ENCODE measurements at regions not wholly inside any gene's neighbourhood (a gene's known extent, or its start where the extent isn't known, plus 50 kb on each side); places are given as distances from the start of the nearest gene placed in this dataset.

DNA sequence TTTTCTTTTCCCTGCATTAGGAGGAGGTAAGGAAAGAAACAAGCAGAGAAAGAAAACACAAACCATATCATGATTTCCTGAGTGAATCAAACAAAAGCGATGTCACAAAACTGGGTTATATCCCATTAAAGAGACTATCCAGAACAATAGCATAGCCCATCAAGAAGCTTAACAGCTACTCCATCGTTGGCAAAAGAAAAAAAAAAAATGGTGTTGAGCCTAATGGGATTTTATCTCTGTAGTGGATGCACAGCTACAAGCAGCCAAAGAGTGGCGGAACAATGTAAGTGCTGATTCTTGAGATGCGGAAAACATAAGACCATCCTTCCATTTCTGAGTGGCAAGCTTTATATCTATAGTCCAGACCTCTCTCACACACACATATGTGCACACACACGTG is 106.2 kb upstream of the NRSN1 start:
- DNase-seq (ENCODE audit: low spot score) = no peak

DNA sequence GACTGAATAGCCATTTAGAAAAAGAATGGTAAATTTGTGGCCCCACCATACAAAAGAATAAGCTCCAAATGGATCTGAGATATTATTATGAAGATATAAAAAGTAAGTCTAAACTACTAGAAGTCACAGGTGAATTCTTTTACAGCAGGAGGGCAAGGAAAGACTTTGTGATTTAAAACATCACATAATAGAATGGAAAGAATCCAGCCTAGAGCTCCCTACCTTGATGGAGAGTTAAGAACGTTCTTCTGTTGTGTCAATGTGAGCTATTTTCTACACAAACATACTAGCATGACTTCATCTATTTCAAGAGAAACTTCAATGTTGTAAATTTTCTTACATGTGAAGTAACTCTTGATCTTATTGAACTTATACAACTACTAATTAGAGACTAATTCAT is 100.0 kb upstream of the NRSN1 start:
- no peak for DNase-seq (ENCODE audit: low spot score)

DNA sequence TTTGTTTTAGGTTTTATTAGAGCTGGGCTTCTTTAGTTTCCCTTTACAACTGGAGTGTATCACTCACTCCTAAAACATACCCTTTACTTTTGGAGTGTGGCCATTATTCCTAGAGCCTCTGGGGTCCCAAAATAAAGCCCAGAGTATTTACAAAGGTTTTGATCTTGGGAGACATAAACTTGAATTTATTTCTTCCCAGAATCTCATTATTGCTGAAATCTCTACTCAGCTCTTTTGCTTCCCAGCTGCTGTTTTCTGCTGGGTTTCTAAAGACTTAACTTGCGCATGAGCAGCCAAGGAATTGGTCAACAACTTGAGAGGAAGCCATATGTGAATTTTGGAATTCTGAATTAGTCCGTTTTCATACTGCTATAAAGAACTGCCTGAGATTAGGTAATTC is 94.5 kb upstream of the NRSN1 start:
- no peak for DNase-seq (ENCODE audit: low spot score)

DNA sequence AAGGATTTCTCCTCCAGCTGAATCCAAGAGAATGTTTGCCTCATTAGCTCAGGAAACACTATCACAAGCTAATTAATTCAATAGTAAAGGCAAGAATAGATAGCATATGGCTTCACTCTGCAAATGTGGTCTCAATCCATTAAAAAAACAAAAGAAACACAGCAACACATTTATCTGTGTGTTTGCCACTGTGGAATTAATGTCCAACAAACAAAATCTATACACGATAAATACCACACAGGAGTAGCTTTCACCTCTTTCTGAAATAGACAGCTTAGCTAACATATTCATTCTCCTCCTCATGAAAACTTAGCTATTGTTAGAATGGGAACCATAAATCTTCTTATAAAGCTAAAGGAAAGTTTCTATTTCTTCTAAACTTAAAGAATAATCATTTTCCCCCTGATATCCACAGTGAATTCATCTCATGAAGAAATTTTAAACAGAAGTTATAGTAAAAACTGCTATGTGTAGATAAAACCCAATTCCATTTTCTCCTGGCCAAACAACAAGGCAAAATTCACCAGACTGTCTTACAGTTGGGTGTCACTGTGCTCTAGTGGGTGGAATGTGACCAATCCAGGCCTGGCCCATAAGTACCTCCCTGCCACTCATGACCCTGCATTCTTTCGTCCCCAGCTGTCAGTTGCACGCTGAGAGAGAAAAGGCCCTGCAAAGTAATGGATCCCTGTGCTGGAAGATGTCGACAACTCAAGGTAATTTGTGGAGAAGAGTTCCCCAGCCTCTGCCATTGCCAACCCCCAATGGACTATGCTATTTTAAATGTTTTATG is 92.9 kb upstream of the NRSN1 start:
- DNase-seq (ENCODE audit: low spot score) = no peak

DNA sequence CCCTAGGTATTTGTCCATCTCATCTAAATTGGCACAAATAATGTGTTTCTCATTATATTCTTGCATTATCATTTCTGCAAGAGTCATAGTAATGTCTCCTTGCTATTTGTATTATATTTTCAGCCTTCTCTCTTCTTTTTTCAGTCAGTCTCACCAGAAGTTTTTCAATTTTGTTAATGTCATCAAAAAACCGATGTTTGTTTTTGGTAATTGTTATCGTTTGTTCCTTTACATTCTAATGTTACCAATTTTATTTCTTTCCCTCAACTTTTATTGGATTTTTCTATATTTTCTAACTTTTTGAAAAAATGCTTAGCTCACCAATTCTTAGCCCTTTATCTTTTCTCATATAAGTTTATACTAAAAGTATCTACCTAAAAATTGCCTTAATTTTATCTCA is 82.2 kb upstream of the NRSN1 start:
- no peak for DNase-seq (ENCODE audit: low spot score)

DNA sequence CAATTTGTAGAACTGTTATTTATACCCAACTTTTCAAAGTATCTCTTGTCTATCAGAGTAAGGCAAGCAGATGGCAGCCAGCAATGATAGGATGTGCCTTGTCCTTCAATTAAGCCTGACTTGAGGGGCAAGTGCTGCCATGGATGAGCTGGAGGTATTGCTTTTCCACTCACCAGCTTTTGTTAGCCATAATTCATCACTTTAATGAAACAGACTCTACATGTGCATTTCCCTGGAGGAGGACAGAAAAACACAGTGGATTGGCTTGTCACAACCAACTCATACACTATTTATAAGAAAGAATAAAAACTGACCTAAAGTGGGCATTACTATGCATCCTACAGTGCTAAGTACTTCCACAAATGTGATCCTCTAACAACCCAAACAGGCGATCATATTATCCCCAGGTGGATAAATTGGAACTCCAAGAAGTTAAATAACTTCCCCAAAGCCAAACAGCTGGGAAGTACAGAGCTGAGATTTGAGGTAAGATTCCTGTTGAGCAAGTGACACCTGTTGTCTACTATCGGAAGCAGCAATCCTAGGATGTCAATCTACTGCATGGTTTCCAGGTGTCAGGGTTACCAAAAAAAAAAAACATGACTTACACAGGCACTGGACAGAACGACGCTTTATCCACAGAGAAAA is 73.9 kb upstream of the NRSN1 start:
- no peak for DNase-seq (ENCODE audit: low spot score)

DNA sequence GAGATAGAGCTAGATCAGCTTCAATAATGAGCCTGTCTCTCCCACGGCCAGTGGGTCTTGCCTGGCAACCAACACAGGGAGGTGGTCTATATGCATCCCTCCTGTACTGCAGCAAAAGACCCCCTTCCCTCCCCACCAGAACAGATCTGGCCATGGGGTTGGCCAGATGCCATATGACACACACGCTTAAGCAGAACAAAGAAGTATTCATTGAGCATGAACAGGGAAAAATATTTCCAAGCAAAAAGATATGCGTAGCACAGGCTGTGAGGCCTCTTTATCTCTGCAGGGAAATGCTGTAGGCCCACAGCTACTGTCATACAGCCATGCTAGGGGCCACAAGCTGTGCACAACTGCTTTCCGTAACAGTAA is 73.4 kb upstream of the NRSN1 start:
- DNase-seq (ENCODE audit: low spot score) = no peak

DNA sequence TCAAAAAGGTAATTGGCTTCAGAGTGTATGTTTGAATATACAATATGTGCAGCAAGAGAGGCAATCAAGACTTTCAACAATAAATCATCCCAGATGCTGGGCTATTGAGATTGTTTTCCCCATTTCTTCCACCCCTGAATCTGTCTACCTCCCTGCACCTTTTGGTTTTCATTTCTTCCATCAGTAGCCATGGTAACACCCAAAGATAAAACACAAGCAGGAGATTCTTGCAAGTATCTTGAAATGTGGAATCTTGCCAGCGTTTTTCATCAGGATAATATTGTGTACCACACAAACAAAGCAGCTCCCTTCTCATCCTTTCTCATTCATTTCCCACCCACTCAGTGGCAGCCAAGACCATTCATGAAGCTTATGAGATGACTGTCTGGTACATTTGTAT is 73.0 kb upstream of the NRSN1 start:
- DNase-seq (ENCODE audit: low spot score) = no peak

DNA sequence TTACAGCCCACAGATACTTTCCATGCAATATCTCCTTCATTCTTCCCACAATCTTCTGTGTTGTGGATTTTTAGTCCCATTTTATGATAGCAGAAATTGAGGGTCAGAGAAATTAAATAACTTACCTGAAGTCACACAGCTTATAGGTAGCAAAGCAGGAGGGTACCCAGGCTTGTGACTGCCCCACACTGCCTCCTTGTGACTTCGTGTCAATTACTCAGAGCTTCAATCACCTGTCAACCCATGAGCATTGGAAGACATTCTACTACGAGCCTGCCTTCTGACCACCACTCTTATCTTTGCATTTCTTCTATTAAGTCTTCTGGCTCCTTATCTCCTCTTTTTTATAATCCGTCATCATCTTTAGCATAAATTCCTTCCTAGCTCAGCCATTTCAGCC is 71.6 kb upstream of the NRSN1 start:
- no peak for DNase-seq (ENCODE audit: low spot score)

DNA sequence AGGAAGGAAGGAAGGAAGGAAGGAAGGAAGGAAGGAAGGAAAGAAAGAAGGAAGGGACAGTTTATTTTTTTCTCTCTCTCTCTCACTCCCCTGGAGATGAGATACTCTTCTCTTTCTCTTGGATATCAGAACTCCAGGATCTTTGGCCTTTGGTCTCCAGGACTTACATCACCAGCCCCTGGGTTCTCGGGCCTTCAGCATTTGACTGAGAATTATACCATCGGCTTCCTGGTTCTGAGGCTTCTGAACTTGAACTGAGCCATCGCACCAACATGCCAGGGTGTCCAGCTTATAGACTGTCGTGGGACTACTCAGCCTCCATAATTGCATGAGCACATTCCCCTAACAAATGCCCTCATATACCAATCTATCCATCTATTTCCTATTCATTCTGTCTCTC is 69.4 kb upstream of the NRSN1 start:
- no peak for DNase-seq (ENCODE audit: low spot score)

DNA sequence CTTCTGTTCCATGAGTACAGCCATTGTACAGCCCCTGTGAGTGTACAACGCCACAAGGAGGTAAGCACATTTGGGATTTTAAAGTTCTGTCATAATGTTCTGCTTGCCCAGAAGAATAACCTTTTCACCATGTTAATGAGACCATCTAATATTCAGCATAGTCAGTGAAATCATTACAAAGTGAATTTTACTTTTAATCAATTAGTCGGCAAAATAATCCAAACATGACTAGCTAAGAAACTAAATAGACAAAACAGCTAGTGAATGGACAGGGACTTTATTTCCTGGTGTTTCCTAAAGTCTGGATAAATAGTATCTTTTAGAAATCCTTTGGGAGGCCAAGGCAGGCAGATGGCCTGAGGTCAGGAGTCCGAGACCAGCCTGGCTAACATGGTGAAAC is 69.0 kb upstream of the NRSN1 start:
- no peak for DNase-seq (ENCODE audit: low spot score)

DNA sequence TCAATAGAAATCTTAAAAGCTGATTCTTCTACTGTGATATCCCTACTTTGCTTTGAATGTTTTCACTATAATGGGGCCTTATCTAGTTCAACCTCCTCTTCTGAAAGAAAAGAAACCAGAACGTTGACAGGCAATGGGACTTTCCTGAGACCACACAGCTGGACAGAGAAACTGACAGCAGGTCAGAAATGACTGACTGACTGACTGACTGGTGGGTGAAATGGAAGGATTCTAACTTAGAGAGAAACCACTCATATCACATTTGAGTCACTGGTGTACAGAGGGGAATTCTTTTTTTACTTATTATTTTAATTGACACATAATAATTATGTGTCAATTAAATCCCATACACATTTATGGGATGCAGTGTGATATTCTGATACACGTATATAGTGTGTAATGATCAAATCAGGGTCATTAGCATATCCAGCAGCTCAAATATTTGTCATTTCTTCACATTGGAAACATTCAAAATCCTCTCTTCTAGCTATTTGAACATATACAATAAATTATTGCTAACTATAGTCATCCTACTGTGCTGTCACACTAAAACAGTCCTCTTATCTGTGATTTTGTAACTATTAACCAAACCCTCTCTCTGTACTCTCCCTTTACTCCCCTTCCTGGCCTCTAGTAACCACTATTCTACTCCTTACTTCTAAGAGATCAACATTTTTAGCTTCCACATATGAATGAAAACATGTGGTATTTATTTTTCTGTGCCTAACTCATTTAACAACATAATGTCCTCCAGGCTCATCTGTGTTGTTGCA is 64.8 kb upstream of the NRSN1 start:
- DNase-seq (ENCODE audit: low spot score) = no peak

DNA sequence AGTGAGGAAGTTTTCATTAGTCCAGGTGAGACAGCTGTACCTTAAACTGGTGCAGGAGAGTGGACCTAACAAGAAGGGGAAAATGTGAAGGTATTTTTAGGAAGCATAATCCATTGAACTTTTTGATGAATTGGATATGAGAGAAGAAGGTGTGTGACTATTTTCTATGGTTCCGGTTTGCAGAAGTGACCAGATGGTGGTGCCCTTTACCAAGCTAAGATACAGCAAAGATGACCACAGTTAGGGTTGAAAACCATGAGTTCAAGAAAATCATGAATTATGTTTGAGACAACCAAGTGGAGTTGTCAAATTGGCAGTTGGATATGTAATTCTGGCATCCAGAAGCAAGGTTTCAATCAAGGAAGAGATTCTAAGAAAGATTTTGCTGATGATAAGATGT is 61.9 kb upstream of the NRSN1 start:
- peak; percentile 19 for DNase-seq (ENCODE audit: low spot score)

DNA sequence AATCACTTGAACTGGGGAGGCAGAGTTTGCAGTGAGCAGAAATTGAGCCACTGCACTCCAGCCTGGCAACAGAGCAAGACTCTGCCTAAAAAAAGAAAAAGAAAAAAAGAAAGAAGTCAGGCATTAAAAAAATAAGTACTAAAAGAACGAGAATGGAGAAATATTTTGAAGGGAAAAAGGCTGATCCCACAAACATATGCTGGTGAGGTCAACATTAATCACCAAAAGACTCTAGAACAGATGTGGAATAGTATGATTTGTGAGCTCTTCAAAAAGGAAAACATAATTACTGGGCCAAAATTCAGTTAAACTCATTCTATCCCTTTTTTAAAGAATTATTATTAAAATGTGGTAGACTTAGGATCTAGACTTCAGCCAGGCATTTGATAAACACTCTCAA is 61.2 kb upstream of the NRSN1 start:
- no peak for DNase-seq (ENCODE audit: low spot score)

DNA sequence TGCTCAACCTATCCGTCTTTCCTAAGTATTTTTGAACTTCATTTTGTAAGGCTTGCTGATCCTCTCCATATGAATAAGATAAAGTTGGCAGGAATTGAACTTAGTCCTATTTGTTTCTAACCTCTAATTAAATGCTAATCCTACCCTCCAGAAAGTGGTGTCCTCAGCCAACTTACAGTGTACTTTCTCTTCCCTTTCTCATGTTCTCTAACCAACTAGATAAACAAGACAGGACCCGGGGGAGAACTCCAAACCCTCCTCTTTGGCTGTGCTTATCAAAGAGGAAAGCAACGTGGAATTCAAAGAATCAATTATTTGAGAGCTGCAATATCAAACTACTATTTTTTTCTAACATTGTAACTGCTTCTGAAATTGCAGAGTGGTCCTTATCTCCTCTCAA is 56.5 kb upstream of the NRSN1 start:
- DNase-seq (ENCODE audit: low spot score) = no peak

DNA sequence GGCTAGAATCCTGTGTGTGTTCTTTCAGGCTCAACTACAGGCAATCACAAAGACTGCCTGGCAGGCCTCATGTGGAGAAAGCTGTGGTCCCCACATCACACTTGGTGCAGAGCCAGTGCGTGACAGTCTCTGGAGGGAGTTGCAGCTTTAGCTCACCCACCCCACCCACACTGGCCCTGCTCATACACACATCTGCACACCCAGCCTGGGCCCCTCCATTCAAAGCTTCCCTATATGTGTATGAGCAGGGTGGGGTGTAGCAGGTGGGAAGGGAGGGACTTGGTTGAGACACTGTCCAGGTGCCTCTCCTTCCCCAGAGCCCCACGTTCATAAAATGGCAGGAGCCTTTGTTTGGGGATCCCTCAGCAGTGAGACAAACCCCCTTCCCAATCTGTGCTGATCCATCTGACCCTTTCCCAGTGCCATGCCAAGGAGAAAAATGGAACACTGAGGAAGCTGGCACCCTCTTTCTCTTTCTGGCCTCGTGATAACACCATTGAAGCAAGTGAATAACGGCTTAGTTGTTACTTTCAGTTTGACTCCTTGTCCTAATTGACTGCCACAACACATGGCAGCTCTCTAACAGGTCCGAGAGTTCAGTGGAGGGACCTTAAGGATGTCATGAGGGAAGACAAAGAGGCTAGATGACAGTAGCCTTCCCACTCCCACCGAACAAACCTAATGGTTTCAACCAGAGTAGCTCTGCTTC is 53.8 kb upstream of the NRSN1 start:
- no peak for DNase-seq (ENCODE audit: low spot score)

DNA sequence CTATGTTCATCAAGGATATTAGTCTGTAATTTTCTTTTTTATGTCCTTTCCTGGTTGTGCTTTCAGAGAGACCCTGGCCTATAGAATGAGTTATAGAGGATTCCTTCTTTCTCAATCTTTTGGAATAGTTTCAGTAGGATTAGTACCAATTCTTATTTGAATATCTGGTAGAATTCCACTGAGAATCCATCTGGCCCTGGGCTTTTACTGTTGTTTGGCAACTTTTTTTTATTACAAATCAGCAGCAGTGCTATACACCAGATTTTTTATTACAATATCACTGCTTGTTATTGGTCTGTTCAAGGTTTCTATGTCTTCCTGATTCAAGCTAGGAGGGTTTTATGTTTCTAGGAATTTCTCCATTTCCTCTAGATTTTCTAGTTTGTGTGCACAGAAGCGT is 50.0 kb upstream of the NRSN1 start:
- no peak for DNase-seq (ENCODE audit: low spot score)

Measured in LoVo (cell line).